KG1 (cell line): ENCODE measurements at regions not wholly inside any gene's neighbourhood (a gene's known extent, or its start where the extent isn't known, plus 50 kb on each side); places are given as distances from the start of the nearest gene placed in this dataset.
"Not testable (repeated sequence)": the region's sequence is repeated elsewhere in the genome, so short reads cannot be mapped to it uniquely, and the experiment has no call there.

ENCODE experiments used
- DNase-seq: peaks from one replicate; lab custom pipeline; 2025; lab: John Stamatoyannopoulos, UW

DNA sequence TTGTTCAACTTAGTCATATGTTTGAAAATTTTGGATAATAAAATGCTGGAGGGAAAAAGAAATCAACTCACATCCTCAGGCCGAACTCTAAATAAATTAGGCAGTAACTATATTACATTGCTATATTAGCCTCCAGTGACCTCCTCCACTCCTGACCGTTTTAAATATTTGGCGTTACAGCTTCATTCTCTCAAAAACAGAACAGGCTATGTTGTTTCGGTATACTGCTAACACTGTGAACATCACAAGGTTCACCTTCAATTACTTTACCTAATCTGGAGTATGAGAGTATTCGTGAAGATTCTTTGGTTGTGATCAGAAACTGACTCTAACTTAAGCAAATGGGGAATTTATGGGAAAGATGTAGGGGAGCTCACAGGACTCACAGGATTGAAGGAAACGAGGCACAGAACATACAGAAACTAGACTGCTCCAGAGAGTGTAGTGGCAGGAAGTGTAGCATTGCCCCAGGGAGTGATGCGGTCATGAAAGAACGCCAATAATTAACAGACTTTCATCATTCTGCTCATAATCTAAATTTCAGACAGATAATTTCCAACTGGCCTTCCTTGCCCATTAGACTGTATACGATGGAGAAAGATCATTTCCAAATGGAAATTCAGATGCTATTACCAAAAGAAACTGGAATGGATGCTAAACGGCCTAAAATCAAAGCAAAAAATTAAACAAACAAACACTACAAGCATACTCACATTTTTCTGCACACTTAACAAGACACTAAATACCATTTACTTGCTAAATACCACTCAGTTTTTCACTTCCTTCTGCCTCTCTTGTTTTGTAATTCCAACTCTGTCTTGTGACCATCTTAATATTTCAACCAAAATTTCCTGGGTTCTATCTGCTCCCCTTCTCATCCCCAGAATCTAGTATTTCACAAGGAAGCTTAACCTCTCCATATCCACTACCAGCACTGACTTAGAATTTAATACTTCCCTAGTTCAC, 110.1 kb upstream of the LPAR1 start:
- no peak for DNase-seq

DNA sequence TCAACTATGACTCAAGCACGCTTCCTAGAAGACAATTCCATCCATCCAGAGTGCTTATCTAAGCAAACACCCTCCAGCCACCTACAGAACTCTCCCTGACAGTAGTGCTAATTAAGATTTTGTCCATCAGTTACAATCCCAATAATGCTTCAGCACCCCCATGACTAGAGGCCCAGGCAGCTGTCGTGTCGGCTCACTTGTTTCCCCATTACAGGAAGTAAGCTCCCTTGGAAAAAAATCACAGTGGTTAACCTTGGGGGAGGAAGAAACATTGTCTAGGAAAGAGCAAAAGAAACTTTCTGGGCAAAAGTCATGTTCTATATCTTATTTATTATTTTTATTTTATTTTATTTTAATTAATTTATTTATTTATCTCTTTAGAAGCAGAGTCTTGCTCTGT, 108.8 kb upstream of the LPAR1 start:
- no peak for DNase-seq

DNA sequence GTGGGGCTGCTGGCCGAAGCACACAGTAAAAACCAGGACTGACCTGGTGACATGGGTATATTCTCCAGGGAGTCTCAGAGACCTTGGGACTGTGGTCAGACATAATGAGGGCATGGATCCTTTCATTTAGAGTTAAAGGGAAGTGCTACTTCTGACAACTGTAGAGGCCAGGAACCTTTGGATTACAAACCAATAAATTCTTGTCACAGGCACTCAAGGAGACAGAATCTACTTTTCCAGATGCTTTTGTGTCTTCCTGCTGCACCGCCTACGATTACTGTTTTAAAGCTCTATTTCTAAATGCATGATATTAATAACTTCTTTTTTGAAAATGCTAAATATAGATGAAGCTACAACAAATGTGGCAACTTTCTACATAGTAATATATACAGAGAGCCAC, 106.5 kb upstream of the LPAR1 start:
- DNase-seq = no peak

DNA sequence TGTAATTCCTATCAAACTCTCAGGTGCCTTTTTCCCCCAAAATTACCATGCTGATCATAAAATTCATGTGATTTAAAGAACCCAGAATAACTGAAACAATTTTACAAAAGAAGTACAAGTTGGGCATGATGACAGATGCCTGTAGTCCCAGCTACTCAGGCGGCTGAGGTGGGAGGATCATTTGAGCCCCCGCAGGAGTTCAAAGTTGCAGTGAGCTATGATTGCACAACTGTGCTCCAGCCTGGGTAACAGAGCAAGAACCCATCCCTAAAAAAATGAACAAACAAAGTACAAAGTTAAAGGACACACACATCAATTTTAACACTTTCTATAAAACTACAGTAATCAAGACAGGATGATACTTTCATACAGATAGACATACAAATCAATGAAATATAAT, 97.9 kb upstream of the LPAR1 start:
- no peak for DNase-seq

DNA sequence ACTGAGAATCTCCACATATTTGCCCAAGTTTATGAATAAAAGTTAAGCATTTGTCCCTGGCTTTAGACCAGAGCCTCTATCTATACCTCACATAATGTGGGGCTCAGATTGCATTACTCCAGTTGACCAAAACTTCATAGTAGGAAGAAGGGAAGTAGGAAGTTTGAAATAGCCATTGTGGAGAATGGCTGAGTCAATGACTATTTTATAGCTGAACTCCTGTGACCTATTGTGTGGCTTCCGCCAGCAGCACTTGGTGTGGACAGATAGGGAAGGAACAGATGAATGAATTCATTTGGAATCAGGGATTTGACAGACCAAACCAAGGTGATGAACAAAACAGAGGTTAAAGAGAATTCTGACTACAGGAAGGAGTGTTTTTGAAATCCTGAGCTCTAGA, 92.9 kb upstream of the LPAR1 start:
- no peak for DNase-seq

DNA sequence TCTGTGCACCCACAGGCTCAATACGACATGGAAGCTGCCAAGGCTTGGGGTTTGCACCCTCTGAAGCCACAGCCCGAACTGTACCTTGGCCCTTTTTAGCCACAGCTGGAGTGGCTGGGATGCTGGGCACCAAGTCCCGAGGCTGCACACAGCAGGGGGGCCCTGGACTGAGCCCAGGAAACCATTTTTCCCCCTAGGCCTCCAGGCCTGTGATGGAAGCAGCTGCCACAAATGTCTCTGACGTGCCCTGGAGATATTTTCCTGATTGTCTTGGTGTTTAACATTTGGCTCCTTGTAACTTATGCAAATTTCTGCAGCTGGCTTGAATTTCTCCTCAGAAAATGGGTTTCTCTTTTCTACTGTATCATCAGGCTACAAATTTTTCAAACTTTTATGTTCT, 82.3 kb upstream of the LPAR1 start:
- DNase-seq = no peak

DNA sequence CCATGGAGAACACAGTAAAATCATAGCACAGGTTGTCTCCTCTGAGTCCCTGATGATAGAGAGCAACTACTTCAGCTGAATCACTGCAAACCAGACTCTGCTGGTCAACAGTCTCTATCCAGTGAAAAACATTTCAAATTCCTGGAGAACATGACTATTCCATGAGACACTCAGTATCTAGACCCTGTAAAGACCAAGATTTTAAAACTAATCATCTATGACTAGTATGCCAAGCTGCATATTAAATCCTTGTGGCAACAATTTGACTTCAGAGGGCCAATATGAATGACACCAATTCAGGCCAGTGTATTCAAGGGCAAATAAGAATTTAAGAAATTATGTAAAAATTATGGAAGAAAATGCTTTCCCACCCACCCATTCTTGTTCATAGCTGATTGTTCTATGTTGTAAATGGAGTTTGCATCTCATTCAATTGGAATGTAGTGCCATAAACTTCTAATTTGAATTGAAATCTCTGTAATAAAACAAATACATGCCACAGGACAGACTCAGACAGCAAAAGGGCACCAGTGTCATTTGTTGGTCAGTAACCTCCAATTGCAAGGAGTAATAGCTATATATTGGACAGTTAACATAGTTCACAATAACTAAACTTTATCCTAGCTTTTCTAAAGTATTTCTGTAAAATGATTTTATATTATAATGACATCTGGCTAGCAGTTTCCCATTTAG, 80.1 kb upstream of the LPAR1 start:
- DNase-seq = no peak

DNA sequence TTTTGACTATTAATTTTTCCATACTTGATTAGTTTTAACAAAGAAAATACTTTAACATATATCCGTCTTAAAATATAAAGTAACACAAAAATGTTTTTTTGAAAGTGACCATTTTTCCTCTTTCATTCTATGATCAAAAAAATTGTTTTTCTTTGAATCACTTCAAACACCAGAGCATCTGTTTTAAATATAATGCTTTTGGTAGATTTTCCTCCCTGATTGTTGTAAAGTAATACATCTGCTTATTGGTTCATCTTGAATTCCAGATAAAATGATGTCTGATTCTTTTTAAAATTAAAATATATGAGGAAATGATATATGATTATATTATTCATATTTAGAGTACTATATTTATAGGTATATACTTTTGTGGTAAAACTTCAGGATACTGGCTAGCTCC, 76.2 kb upstream of the LPAR1 start:
- no peak for DNase-seq

DNA sequence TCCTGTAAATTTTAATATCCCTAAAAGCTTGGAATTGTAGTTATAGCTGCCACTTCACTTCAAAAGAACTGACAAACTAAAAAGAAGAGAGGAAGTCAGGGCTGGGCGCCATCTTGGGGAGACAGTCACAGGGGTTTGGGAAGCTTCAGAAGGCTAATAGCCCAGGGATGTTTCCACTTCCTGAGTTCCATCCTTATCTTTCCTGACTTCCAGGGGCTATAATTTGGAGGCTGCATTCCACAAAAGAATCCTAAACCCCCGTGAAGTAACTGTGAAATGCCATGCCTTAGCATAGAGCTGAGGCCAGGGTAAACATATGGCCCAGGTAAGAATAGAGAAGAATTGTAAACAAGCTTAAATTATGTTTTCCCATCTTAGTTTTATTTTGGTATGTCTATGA, 75.4 kb upstream of the LPAR1 start:
- no peak for DNase-seq

DNA sequence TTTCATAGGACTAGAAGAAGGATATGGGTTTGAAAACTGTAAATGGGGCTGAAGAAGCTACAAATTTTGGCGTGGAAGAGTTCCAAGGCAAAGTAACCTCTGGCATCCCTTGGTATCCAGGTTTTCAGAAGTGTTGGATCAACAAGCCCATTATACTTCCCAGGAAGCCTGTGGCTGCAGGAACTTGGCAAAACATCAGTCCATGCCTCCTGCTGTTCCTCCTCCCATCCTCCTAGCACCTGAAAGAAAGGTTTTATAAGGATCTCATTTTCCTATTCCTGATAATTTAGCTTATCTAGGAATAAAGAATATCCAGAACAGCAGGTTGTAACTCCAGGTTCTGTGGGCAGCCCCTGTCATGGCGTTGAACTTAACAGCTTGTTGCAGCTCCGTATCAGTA, 72.5 kb upstream of the LPAR1 start:
- no peak for DNase-seq

DNA sequence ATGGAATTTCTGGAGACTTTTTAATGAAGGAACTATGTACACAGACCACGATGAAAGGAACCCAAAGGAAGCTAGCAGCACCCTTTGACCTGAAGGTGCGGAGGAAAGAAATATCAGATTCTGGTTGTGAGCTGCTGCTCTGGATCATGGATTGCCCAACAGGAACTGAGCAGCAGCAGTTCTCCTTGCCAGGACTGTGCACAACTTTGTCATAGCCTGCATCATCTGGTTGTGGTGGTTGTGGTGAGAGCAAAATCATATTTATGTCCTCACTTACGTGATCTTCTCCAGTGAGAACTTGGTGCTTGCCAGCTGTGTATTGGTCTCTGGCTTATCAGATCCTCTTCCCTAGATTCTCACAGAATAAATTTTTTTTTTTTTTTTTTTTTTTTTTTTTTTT, 70.7 kb upstream of the LPAR1 start:
- no peak for DNase-seq

DNA sequence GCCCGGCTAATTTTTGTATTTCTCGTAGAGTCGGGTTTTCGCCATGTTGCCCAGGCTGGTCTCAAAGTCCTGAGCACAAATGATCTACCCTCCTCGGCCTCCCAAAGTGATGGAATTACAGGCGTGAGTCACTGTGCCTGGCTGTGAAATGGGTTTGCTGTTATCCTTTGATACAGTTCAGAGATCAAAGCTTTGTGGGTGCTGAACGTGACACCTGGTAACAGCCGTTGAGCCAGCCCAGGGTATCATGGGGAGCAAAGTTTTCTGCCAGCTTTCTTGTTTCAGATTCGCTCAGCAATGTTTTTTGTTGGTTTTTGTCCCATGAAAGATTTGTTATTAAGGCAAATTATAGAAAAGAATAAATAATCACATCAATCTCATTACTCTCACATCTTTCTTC, 68.9 kb upstream of the LPAR1 start:
- DNase-seq = no peak

DNA sequence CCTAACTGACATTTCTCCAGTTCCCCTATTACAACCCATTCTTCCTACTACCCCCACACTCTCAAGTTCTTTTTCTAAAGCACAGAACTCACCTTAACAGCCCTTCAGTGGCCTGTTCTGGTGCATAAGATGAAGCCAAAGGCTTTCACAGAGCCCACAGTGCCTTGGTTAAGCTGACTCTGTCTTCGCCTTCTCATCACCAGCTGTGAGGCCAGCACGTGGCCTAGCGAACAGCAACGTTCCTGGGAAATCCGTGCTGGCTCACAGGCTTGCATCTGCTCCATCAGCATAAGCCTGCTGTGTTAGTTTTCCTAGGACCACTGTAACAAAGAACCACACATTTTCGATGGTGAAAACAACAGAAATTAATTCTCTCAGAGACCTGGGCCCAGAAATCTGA, 67.9 kb upstream of the LPAR1 start:
- DNase-seq = no peak

DNA sequence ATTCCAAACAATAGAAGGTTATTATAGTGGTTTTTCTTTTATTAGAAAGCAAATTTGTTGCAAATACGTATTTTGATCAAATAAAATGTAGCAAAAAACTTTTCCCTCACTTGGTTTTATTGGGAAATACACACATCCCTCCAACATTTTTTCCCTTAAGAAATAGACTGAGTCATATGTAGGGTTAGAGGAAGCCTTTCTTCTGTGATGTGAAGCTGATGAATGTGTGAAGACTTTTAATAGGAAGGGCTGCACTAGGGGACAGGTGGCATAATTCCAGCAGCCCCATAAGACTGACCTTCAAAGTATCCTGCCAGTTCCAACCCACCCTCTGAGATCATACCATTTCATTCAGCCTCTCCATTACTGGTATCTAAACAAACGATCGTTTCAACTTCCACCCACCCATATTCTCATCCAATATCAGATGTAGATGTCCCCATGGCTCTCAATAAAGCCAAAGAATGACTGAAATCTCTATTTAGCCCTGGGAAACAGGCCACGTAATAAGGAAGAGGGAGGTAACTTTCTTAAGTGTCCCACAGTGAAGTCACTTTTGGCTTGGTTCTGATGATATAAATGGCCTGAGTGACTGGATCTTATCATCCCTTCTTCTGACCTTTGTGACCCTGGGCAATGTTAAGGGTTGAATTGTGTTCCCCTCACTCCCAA, 64.7 kb upstream of the LPAR1 start:
- no peak for DNase-seq

DNA sequence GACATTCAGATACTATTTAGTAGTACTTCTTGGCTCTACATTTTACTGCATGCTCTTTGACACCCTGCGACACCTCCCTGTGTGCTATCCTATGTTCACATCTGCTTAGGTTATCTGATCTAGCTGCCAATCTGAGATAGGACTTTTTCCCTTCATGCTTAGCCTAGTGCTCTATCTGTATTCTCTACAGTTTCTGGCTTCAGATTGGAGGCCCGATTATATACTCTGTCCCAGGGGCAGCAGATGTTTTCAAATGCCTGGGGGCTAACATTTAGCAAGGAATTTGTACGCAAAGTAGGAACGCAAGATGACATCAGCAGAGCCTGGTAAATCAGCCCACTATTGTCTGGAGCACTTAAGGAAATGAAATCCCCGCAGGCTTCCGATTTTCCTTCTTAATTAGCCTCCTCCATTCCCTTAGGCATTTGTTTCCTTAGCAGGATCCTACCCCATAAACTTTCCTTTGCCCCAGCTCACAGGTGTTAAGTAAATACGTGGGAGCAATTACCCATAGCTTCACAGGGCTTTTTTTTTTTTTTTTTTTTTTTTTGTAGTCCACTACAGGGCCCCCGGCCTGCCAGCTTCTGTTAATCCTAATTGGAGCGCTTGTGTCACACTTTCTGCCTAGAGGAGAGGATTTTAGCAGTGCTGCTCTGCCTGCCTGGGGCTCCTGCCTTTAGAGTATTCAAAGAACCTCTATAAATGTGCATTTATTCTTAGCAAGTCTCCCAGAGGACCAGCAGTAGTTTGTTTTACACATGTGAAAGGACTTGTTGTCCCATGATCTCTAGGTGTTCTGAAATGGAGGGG, 61.1 kb upstream of the LPAR1 start:
- no peak for DNase-seq

DNA sequence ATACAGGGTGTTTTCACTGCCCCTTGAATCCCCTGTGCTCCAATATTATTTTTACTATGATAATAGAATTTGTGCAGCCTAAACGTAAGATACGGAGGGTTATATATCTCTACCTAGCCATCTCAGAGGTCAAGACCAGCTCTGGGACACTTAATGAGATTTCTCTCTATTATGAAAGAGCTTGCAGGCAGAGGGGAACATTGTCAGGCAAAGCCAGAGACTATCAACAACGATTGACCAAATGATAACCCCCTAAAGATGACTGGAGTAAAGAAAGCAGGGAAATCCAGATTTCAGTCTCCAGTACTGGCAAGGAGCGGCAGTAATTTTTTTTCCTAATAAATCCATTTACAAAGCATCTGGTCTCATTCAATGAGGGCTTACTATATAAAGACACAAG, 59.8 kb upstream of the LPAR1 start:
- no peak for DNase-seq

DNA sequence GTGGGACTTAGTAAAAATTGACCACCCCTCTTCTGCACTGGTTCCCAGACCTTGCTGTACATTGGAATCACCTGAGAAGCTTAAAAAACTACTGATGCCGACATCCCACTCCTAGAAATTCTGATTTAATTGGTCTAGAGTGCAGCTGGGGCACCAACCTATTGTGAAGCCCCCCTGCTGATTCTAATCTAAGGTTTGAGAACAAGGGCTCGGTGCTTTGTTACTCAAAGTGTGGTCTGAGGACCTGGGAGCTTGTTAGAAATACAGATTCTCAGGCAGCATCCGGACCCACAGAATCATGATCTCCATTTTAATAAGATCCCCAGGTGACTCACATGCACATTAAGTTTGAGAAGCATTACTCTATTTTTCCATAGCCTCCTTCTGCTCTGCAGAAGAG, 57.8 kb upstream of the LPAR1 start:
- no peak for DNase-seq

DNA sequence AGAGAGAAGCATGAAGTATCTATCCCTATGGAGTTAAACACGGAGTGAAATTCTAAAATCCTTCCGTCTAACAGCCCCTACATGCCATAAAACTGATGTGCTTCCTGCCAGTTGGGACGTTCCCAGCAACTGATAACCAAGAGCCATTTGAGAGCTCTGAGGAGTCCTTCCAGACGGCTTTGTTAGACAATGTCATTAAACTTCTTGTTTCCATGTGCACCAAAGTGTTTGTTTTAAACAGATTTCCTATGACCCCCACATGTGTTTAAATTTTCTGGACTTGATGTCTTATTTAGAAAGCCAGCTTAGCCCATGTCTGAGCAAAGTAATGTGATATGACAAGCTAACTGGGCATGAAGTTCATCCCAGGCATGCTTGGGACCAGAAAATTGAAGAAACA, 57.2 kb upstream of the LPAR1 start:
- DNase-seq = no peak

DNA sequence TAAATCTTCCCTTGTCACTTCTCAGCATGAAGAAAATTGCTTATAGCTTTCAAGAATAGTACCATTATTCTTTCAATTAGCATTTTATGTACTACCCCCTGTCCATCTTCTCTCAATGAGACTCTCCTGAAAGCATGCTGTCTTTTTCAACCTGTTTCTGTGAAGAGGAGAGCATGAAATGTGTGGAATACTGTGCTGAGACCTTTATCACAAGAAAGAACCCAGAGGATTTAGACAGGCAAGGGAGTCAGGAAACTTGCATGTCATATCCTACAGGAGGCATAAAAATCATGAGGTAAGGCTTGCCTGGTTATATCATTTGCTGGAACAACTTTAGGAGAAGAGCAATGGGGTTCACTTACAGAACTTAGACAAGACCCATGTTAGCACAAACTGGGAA, 56.7 kb upstream of the LPAR1 start:
- no peak for DNase-seq

DNA sequence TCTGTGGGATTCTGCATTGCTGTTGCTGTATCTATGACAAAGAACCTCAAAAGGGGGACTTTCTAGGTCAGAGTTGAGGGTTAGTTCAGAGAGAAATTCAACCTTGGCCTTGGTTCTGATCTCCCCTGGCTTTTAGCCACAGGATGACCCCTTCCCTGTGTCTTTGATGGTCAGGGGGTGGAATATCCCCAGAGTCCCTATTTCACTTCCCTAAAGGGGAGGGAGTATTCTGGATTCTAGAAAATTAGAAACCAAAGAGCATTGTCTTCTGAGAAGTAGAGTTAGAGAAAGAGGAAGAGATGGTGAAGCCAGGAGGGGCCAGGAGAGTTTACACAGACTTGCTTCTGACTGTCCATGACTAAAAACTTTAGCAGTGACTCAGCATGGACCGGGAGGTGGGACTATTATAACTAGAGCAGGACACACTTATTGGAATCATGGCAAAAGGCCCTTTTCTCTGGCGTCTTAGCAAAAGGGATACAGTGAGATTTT, 56.2 kb upstream of the LPAR1 start:
- no peak for DNase-seq

DNA sequence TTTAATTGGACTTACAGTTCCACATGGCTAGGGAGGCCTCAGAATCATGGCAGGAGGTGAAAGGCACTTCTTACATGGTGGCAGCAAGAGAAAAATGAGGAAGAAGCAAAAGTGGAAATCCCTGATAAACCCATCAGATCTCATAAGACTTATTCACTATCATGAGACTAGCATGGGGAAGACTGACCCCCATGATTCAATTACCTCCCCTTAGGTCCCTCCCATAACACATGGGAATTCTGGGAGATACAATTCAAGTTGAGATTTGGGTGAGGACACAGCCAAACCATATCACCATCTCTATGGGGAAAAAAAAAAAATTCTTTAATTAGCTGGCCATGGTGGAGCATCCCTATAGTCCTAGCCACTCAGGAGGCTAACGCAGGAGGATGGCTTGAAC, 53.9 kb upstream of the LPAR1 start:
- DNase-seq = not testable (repeated sequence)
